ENCODE measurements at regions not wholly inside any gene's neighbourhood (a gene's known extent, or its start where the extent isn't known, plus 50 kb on each side); places are given as distances from the start of the nearest gene placed in this dataset.

DNA sequence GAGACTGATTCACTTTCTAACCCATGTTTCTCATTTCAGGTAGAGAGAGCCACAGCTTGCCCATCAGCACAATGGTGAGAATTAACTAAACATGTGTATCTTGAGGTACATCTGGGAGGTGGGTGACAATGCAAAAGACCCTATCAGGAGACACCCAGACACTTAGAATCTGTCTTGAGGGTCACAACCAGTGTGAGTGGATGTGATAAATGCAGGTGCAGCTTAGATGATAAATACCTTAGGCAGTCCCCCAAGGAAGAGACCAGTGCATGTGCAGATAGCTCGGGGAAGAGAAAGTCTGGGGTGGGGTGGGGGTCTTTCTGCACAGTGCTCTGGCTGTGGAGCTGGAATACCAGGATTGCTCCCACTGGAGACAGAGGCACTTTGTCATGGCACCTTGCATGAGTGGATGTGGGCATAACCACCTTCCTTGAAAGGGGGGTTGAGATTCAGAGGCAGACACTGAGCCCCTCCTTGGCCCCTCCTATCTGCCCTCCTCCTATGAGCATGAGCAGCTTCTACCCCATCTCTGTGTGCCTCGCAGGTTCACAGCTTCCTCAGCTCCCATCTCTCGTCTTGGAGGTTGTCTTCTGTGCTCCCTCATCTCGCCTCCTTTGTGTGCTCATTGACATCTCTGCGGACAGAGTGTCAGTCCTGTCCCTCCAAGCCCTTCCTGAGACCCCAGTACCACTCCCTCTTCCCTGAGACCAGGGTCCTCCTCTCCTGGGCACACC is 349.8 kb downstream of the TCERG1L start:
- no peak overlapping the region for H3K27ac Mint-ChIP-seq
- CTCF ChIA-PET = no interaction called here
- H3K4me3 Mint-ChIP-seq = no peak overlapping the region
- H3K36me3 Mint-ChIP-seq = no peaks in the 10 kb centered on the region
- no peaks in the 10 kb centered on the region for H3K27me3 Mint-ChIP-seq
- DNase-seq = no peak
- no peaks in the 10 kb centered on the region for H3K9me3 Mint-ChIP-seq
- H3K4me1 Mint-ChIP-seq = no peaks in the 10 kb centered on the region

DNA sequence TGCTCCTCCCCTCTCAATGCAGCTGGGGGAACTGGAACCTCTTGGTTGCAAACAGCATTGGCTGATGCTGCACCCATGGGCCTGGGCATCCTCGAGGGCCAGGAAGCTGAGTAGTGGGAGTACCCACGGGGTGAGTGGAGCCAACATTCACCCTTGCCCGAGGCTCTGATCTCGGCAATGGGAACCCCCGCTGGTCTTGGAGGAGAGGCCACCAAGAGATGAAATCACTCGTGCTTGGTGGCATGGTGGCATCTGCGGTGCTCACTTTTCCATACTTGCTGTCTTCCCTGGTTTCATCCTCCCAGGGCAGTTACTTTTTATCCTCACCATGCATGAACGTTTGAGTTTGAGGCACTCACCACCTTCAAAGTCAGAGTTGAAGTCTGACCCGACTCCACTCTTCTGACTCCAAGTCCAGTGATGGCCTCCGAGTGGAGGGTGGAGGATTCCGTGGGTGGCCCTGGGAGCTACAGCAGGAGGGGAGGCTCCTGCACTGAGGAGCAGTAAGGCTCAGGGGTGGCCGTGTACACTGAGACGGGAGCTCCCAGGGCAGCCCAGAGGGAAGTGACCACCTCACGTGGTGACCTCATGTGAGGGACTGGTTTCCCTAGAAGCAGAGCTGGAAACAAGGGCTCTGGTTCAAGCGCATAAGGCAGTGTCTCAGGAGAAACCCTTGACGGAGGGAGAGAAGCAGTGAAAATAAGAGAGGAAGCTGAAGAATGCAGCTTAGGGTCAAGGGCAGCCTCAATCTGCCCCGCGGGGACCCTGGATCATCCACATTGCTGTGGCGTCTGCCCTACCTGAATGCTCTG is 349.1 kb downstream of the TCERG1L start:
- no peak overlapping the region for H3K27ac Mint-ChIP-seq
- CTCF ChIA-PET = no interaction called here
- no peaks in the 10 kb centered on the region for H3K9me3 Mint-ChIP-seq
- H3K36me3 Mint-ChIP-seq = no peaks in the 10 kb centered on the region
- H3K4me1 Mint-ChIP-seq = no peaks in the 10 kb centered on the region
- DNase-seq = no peak
- H3K27me3 Mint-ChIP-seq = no peaks in the 10 kb centered on the region
- H3K4me3 Mint-ChIP-seq = no peak overlapping the region

DNA sequence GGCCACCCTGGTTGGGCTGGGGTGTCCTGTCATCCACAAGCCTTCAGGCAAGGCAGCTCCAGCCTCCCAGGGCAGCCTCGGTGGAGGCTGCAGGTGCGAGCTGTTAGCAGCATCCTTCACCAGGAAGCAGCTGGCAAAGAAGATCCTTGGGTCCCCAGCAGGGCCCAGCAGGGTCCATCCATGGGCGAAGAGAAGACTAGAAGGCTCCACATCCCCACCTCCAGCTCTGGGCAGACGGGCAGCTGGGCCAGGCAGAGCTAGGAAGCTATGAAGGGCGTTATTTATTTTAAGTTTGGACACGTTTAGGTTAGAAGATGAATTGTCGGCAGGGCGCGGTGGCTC is 348.5 kb downstream of the TCERG1L start:
- Mint-ChIP-seq H3K27ac (no peak overlapping the region), H3K4me1 (no peaks in the 10 kb centered on the region), H3K4me3 (no peak overlapping the region), H3K9me3 (no peaks in the 10 kb centered on the region), H3K27me3 (no peaks in the 10 kb centered on the region), H3K36me3 (no peaks in the 10 kb centered on the region)
- CTCF ChIA-PET = no interaction called here
- no peak for DNase-seq

DNA sequence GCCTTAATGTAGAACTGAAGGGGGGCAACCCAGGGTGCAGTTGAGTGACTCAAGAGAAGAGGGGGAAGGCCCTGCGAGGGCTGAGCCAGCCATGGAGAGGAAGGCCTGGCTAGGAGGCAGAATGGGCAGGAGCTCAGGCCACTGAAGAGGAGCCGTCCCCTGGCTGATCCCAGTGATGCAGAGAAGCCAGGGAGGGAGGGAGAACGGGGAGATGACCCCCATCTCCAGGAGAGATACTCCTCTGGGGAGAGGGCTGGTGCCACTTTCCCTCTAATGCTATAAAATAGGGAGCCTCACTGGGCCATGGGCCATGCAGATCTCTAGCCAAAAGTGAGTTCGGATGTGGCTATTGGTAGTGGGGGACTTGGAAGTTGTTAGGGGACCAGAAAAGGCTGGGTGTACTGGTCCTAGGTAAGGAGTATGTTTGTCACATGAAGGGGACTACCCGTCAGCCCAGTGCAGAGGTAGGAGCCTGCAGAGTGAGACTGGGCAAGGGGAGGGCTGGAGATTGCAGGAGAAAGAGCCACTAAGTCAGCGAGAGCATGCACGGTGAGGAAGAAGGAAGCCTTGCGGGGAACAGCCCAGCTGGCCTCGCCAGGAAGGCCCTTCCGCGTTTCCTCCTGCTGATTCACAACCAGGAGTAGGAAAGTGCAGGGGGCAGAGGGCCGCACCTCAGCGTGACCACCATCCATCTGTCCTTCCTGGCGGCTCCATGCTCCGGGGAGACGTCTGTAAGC is 347.6 kb downstream of the TCERG1L start:
- Mint-ChIP-seq H3K27ac (peak overlapping the region; percentile 25), H3K27me3 (no peaks in the 10 kb centered on the region), H3K36me3 (no peaks in the 10 kb centered on the region), H3K4me3 (no peak overlapping the region), H3K9me3 (no peaks in the 10 kb centered on the region), H3K4me1 (no peaks in the 10 kb centered on the region)
- CTCF ChIA-PET = no interaction called here
- DNase-seq = no peak

DNA sequence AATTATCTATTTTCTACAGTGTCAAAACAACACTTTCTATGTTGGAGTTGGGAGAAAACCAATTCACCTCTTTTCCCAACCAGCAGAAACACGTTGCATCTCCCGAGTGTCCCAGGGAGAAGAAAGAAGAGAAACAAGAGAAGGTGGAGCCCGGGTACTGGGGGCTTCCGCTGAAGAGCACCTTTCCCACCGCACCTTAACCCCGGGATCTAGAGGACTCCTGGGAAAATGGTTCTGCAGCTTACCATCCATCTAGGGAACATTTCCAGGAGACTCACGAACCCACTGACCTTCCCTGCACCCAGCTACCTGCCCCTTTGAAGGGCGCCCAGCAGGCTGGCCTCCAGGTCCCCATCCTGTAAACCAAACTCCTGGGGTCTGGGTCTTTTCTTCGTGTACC is 346.8 kb downstream of the TCERG1L start:
- no peak overlapping the region for H3K27ac Mint-ChIP-seq
- H3K4me1 Mint-ChIP-seq = no peaks in the 10 kb centered on the region
- no peaks in the 10 kb centered on the region for H3K27me3 Mint-ChIP-seq
- no peak for DNase-seq
- no peaks in the 10 kb centered on the region for H3K9me3 Mint-ChIP-seq
- H3K36me3 Mint-ChIP-seq = no peaks in the 10 kb centered on the region
- CTCF ChIA-PET = no interaction called here
- no peak overlapping the region for H3K4me3 Mint-ChIP-seq

DNA sequence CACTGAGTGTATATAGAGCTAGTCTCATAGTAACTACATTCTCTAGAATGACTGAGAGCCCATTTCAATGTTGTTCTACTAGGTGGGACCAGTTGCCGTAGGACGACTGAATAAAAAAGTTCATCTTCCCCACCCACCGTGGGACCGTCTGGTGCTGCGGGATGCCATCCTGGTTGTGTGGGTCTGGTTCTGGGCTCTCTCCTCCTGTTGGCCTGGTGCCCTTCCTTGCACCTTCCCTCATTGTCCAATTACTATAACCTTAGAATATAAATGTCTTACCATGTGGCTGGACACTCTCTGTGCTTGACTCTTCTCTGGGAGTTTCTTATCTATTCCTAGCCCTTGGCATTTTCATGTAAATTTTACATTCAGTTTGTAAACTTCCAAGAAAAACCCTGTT is 344.4 kb downstream of the TCERG1L start:
- no peak for DNase-seq
- H3K4me1 Mint-ChIP-seq = no peaks in the 10 kb centered on the region
- CTCF ChIA-PET = no interaction called here
- H3K36me3 Mint-ChIP-seq = no peaks in the 10 kb centered on the region
- H3K4me3 Mint-ChIP-seq = no peak overlapping the region
- no peaks in the 10 kb centered on the region for H3K27me3 Mint-ChIP-seq
- H3K9me3 Mint-ChIP-seq = peaks cover 1% of the 10 kb centered on the region
- H3K27ac Mint-ChIP-seq = no peak overlapping the region

DNA sequence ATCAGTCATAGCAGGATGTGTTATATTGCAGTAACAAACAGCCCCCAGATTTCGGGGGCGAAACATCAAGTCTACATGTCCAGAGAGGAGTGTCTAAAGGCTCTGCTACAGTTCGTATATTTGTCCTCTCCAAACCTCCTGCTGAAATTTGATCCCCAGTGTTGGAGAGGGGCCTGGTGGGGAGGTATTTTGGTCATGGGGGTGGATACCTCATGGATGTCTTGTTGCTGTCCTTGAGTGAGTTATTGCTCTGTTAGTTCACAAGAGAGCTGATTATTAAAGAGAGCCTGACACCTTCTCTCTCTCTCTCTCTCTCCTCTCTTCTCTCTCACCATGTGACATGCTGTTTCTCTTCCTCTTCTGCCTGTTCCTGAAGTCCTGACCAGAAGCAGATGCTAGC is 343.7 kb downstream of the TCERG1L start:
- Mint-ChIP-seq H3K36me3 (no peaks in the 10 kb centered on the region), H3K9me3 (peaks cover 1% of the 10 kb centered on the region), H3K4me3 (no peak overlapping the region), H3K27me3 (no peaks in the 10 kb centered on the region), H3K27ac (no peak overlapping the region), H3K4me1 (no peaks in the 10 kb centered on the region)
- no peak for DNase-seq
- CTCF ChIA-PET = no interaction called here

DNA sequence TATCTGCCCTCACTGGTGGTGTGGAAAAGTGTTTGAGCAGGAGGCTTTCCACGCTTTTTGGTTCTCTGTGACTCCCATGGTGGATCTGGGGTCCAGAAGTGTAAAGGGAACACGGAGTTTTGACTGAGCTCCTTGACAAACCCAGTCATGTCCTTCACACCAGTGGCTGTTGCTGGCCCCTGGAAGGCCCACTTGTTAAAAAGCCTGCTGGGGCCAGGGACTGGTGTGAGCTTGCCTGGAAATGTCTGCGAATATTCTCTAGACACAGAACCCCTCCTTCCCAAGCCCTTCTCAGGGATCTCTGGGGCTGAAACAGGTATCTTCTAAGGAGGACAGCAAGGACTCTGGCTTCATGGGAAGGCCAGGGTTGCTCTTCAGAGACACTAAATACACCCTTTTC is 343.0 kb downstream of the TCERG1L start:
- H3K27ac Mint-ChIP-seq = no peak overlapping the region
- no peaks in the 10 kb centered on the region for H3K4me1 Mint-ChIP-seq
- peaks cover 1% of the 10 kb centered on the region for H3K9me3 Mint-ChIP-seq
- H3K36me3 Mint-ChIP-seq = no peaks in the 10 kb centered on the region
- DNase-seq = no peak
- no peak overlapping the region for H3K4me3 Mint-ChIP-seq
- no peaks in the 10 kb centered on the region for H3K27me3 Mint-ChIP-seq
- CTCF ChIA-PET = no interaction called here

DNA sequence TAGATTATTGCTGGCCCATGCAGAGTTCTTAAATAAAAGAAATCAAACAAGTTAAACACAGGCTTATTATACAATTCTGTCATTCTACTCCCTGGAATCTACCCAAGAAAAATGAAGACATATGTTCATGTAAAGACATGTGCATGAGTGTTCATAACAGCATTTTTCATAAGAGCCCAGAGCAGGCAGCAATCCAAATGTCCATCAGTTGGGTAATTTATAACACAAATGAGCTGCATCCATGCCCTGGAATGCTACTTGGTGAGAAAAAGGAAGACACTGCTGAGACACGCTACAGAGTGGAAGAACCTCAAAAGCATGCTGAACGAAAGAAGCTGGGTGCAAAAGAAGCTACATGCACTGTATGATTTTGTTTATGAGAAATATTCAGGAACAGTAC is 342.6 kb downstream of the TCERG1L start:
- H3K4me3 Mint-ChIP-seq = no peak overlapping the region
- no peaks in the 10 kb centered on the region for H3K36me3 Mint-ChIP-seq
- H3K27ac Mint-ChIP-seq = no peak overlapping the region
- CTCF ChIA-PET = no interaction called here
- DNase-seq = no peak
- no peaks in the 10 kb centered on the region for H3K4me1 Mint-ChIP-seq
- peaks cover 1% of the 10 kb centered on the region for H3K9me3 Mint-ChIP-seq
- no peaks in the 10 kb centered on the region for H3K27me3 Mint-ChIP-seq

DNA sequence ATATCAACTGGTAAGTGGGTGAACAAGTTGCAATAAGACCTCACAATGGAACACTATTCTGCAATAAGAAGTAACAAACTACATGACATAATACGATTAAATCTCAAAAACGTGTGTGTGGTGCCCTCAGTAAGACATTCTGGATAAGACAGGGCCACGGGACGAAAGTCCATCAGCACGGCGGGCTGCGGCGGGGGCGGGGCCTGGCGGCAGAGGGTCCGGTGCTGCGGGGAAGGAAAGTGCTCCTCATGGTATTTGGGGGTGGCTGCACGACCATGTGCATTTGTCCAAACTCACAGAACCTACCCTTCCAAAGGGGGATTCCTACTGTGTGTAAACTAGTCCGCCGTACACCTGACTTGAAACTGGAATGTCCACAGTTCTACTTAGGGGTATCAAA is 341.8 kb downstream of the TCERG1L start:
- Mint-ChIP-seq H3K9me3 (peaks cover 1% of the 10 kb centered on the region), H3K27ac (no peak overlapping the region), H3K4me1 (no peaks in the 10 kb centered on the region), H3K27me3 (no peaks in the 10 kb centered on the region), H3K4me3 (no peak overlapping the region), H3K36me3 (no peaks in the 10 kb centered on the region)
- DNase-seq = no peak
- CTCF ChIA-PET = no interaction called here

DNA sequence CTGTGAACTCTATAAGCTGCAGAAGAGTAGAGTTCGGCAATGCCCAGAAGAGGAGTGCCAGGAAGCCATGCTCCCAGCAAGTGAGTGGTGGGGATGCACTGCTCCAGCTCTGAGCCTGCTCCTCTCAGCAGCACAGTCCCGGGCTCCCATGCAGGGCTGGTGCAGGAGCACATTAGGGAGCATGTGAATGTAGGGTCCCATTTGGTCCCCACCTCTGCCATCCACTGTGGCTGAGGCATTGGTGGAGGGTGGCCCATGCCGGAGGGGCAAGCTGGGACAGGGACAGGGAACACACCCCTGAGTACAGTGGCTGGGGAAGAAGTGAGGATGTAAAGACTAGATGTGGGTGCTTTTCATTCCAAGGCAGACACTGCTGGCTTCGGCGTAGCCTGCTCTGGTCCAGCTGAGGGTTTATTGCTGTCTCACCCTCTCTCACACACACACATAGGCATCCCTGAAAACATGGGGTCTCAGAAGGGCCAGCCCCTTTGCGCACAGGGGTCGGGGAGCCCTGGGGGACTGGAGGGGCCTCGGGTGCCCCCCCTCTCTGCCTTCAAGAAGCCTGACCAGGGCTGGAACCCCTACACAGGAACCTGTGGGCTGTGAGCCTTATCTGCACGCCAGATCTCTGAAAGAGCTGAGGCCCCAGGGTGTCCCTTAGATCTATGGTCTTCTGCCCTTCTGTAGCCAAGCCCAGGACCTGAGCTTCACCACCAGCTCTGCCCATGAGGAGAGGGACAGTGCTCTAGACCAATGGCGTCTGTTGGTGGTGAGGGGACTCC is 341.0 kb downstream of the TCERG1L start:
- no peak overlapping the region for H3K27ac Mint-ChIP-seq
- no peak for DNase-seq
- peaks cover 1% of the 10 kb centered on the region for H3K9me3 Mint-ChIP-seq
- H3K36me3 Mint-ChIP-seq = no peaks in the 10 kb centered on the region
- CTCF ChIA-PET = no interaction called here
- no peaks in the 10 kb centered on the region for H3K4me1 Mint-ChIP-seq
- H3K4me3 Mint-ChIP-seq = no peak overlapping the region
- H3K27me3 Mint-ChIP-seq = no peaks in the 10 kb centered on the region

DNA sequence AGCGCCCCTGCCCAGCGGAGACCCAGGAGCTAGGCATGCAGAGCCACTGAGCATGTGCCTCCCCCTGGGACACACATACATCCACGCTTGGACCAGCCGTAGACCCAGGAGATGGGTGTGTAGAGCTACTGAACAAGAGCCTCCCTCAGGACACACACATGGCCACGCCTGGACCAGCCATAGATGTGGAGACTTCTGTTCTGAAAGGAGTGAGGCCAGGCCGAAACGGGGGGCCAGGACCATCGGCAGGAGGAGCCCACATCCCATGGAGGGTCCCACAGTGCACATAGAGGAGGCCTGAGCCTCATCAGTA is 340.4 kb downstream of the TCERG1L start:
- no peak overlapping the region for H3K27ac Mint-ChIP-seq
- CTCF ChIA-PET = no interaction called here
- H3K9me3 Mint-ChIP-seq = peaks cover 1% of the 10 kb centered on the region

DNA sequence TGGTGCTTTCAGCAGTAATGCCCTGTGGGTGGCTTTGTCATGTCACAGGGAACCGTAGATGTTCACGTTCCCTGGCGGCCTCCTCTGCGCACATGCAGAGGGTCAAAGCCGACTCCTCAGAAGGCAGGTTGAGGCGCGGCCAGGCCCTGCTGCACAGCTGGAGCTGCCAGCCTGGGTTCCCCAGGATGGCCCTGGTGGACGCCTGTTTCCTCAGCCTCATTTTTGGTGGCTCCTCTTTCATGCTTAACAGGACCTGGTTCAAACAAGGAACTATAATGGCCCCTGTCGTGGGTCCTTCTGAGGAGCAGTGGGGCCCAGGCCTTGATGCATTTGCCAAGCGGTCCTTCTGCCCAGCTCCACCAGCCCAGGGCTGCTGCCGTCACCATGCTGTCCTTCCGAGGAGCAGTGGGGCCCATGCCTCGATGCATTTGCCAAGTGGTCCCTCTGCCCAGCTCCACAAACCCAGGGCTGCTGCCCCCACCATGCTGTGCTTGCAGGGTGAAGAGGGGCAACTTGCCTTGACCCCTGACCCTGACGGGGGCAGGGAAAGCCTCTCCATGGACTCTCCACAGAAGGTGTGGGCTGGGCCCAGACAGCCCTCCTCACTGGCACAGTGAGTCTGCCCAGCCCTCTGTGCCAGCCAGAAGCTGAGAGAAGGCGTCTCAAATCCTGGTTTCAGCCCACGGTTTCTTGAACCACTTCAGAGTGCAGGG is 338.2 kb downstream of the TCERG1L start:
- CTCF ChIA-PET = no interaction called here
- no peaks in the 10 kb centered on the region for H3K27me3 Mint-ChIP-seq
- H3K9me3 Mint-ChIP-seq = peaks cover 1% of the 10 kb centered on the region
- H3K27ac Mint-ChIP-seq = no peak overlapping the region
- no peak for DNase-seq
- H3K4me3 Mint-ChIP-seq = no peak overlapping the region
- H3K36me3 Mint-ChIP-seq = no peaks in the 10 kb centered on the region
- H3K4me1 Mint-ChIP-seq = no peaks in the 10 kb centered on the region

More for the DNA sequence above, 340.4 kb downstream of the TCERG1L start:
- no peak overlapping the region for H3K4me3 Mint-ChIP-seq
- H3K27me3 Mint-ChIP-seq = no peaks in the 10 kb centered on the region
- no peaks in the 10 kb centered on the region for H3K4me1 Mint-ChIP-seq
- H3K36me3 Mint-ChIP-seq = no peaks in the 10 kb centered on the region
- DNase-seq = no peak

DNA sequence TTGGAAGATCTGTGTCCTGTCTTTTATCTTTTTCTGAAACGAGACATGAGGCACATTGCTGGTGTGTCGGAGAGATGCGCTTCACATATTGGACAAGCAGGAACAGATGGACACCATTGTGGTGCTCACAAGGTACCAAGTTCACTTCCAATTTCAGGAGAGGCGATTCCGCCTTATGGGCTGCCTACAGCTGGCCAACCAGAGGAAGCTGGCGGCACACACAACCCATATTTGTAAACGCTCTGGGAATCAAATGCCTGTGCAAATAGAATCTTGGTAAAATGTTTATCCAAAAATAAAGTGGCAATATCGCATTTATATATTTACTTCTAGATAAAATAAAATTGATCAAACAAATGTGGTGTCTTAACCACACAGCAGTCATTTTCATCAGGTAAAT is 337.4 kb downstream of the TCERG1L start:
- no peaks in the 10 kb centered on the region for H3K36me3 Mint-ChIP-seq
- no peak for DNase-seq
- no peaks in the 10 kb centered on the region for H3K4me1 Mint-ChIP-seq
- no peak overlapping the region for H3K4me3 Mint-ChIP-seq
- H3K27me3 Mint-ChIP-seq = no peaks in the 10 kb centered on the region
- H3K27ac Mint-ChIP-seq = no peak overlapping the region
- peaks cover 1% of the 10 kb centered on the region for H3K9me3 Mint-ChIP-seq
- CTCF ChIA-PET = no interaction called here

Measured in activated naive CD4-positive, alpha-beta T cell treated with anti-CD3 and anti-CD28 coated beads, Interleukin-2, amount 10 ng/mL, durations not matched to agents 7 days and 5 days (primary cell).